Activated CD4-positive, alpha-beta T cell treated with anti-CD3 and anti-CD28 coated beads, Interleukin-2, amount 10 ng/mL, durations not matched to agents 7 days and 5 days (primary cell): ENCODE measurements at regions not wholly inside any gene's neighbourhood (a gene's known extent, or its start where the extent isn't known, plus 50 kb on each side); places are given as distances from the start of the nearest gene placed in this dataset.

ENCODE experiments used
- CTCF ChIA-PET: fragments of 350-600 bp; sonication (Branson Sonifier 250); formaldehyde crosslinking; loops from one replicate; lab custom pipeline; 2021; ENCODE audit warnings: antibody characterized with exemption; lab: Charles Lee
- POLR2A ChIA-PET: fragments of 350-600 bp; sonication (Branson Sonifier 250); formaldehyde crosslinking; loops from one replicate; lab custom pipeline; 2021; ENCODE audit warnings: antibody characterized with exemption; lab: Charles Lee
- DNase-seq: peaks from one replicate; pipeline ENCODE4 v3.0.0-alpha.2; 2020
- H3K27ac Mint-ChIP-seq: one replicate; pipeline ENCODE4 v1.8.0; 2021; ENCODE audit warnings: mild to moderate bottlenecking, moderate library complexity, mixed read lengths
- H3K27me3 Mint-ChIP-seq: one replicate; pipeline ENCODE4 v1.8.0; 2021; ENCODE audit warnings: mixed read lengths
- H3K36me3 Mint-ChIP-seq: one replicate; pipeline ENCODE4 v1.8.0; 2021; ENCODE audit warnings: low read depth, mixed read lengths
- H3K4me1 Mint-ChIP-seq: one replicate; pipeline ENCODE4 v1.8.0; 2021; ENCODE audit warnings: mixed read lengths
- H3K4me3 Mint-ChIP-seq: one replicate; pipeline ENCODE4 v1.8.0; 2021; ENCODE audit warnings: mild to moderate bottlenecking, moderate library complexity, mixed read lengths
- H3K9me3 Mint-ChIP-seq: one replicate; pipeline ENCODE4 v1.8.0; 2021; ENCODE audit warnings: mixed read lengths

DNA sequence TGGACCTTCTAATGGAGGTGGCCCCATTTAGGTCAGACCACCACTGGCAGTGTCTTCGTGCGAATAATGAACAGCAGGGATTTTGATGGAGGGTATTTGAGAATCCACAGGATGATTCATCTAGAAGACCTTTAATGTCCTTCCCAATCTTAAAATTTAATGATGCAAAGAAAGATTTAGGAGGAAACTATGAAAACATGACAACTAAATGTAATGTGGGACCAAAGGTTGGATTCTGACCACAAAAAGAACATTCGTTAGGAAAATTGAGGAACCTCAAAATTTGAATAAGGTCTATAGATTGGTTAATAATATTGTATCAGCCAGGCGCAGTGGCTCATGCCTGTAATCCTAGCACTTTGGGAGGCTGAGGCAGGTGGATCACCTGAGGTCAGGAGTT is 78.2 kb upstream of the TMPO start:
- ChIA-PET POLR2A (no interaction called here), CTCF (no interaction called here)
- Mint-ChIP-seq H3K9me3 (no peaks in the 10 kb centered on the region), H3K27ac (no peak overlapping the region), H3K36me3 (no peaks in the 10 kb centered on the region), H3K4me3 (no peak overlapping the region), H3K27me3 (peaks cover 51% of the 10 kb centered on the region), H3K4me1 (no peaks in the 10 kb centered on the region)
- DNase-seq = no peak

- no peaks in the 10 kb centered on the region for H3K4me1 Mint-ChIP-seq
- ChIA-PET CTCF (no interaction called here), POLR2A (no interaction called here)
- no peak for DNase-seq
- H3K27me3 Mint-ChIP-seq = peaks cover 51% of the 10 kb centered on the region
- H3K9me3 Mint-ChIP-seq = no peaks in the 10 kb centered on the region
- H3K4me3 Mint-ChIP-seq = no peak overlapping the region
- H3K36me3 Mint-ChIP-seq = no peaks in the 10 kb centered on the region
- no peak overlapping the region for H3K27ac Mint-ChIP-seq
Observed at GRCh38 chr12:98437806-98438595, 77.4 kb upstream of the TMPO start.

DNA sequence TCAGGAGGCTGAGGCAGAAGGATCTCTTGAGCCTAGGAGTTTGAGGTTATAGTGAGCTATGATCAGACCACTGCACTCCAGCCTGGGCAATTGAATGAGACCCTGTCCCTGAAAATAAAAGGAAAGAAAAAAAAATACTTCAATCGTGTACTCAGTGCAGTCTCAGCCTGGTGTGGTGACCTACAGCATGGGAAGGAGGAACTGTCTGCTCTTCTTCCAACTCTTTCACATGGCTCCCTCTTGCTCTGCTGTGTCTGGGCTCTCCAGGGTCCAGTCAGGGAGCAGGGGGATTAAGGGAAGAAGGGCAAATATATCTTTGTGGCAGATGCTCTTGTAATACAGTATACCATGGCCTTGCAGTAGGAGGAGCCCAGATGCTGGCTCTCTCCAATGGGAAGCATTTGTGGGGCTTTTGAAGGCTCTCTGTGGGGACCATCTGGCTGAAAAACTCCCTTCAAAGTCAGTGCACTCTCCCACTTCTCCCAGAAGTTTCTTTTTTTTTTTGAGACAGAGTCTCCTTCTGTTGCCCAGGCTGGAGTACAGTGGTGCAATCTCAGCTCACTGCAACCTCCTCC is 76.6 kb upstream of the TMPO start:
- Mint-ChIP-seq H3K36me3 (no peaks in the 10 kb centered on the region), H3K27ac (no peak overlapping the region), H3K9me3 (no peaks in the 10 kb centered on the region), H3K4me1 (no peaks in the 10 kb centered on the region), H3K27me3 (peaks cover 48% of the 10 kb centered on the region), H3K4me3 (no peak overlapping the region)
- POLR2A ChIA-PET = no interaction called here
- CTCF ChIA-PET = no interaction called here
- no peak for DNase-seq

- Mint-ChIP-seq H3K9me3 (no peaks in the 10 kb centered on the region), H3K27me3 (peaks cover 51% of the 10 kb centered on the region), H3K4me3 (no peak overlapping the region), H3K36me3 (no peaks in the 10 kb centered on the region), H3K27ac (no peak overlapping the region), H3K4me1 (no peaks in the 10 kb centered on the region)
- ChIA-PET POLR2A (no interaction called here), CTCF (interaction anchor here (0.5 kb wide), 1 partner anchor 57 kb away, joined by 3 read pairs; no protein-coding TSS in a partner anchor)
- no peak for DNase-seq
Observed at GRCh38 chr12:98439471-98439951, 75.9 kb upstream of the TMPO start.

GRCh38 chr12:98439981-98440581 is 75.3 kb upstream of the TMPO start:
- no peak overlapping the region for H3K27ac Mint-ChIP-seq
- no peaks in the 10 kb centered on the region for H3K9me3 Mint-ChIP-seq
- DNase-seq = no peak
- no peak overlapping the region for H3K4me3 Mint-ChIP-seq
- POLR2A ChIA-PET = no interaction called here
- peaks cover 46% of the 10 kb centered on the region for H3K27me3 Mint-ChIP-seq
- CTCF ChIA-PET = no interaction called here
- H3K4me1 Mint-ChIP-seq = no peaks in the 10 kb centered on the region
- H3K36me3 Mint-ChIP-seq = no peaks in the 10 kb centered on the region

DNA sequence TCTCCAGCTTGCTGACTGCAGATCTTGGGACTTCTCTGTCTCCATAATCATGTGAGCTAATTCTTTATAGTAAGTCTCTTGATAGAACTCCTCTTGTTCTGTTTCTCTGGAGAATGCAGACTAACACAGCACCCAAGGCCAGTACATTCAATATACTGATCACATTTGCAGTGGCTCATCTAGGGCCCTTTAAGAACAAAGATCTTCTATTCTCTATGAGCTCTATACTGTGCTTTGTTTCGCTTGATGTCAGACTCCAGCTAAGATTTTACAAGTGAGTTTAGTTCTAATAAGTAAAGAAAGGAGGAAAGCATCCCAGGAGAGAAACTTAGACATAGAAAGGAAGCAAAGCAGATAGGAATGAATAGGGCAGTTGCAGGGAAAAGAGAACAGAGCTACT is 69.3 kb upstream of the TMPO start:
- H3K36me3 Mint-ChIP-seq = no peaks in the 10 kb centered on the region
- POLR2A ChIA-PET = no interaction called here
- H3K27ac Mint-ChIP-seq = no peak overlapping the region
- CTCF ChIA-PET = no interaction called here
- H3K4me1 Mint-ChIP-seq = no peaks in the 10 kb centered on the region
- DNase-seq = no peak
- no peaks in the 10 kb centered on the region for H3K9me3 Mint-ChIP-seq
- H3K27me3 Mint-ChIP-seq = peaks cover 17% of the 10 kb centered on the region
- H3K4me3 Mint-ChIP-seq = no peak overlapping the region

DNA sequence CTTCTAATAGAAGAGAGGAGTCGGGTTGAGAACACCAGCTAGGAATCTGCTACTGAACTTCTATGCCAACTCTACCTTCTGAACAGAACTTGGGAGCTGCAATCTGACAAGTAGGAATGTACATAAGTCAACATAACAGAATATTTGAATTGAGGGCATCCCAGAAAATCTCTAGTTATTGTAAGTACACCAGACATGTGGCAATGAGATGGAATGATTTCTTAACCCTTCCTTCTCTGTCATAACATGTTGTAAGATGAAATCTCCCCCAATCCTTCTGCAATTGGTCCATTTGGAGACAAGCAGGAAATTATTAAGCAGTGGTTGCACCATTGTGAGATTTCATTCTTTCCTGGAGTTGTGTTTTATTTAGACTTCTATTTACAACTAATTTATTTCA is 68.7 kb upstream of the TMPO start:
- POLR2A ChIA-PET = no interaction called here
- no peaks in the 10 kb centered on the region for H3K4me1 Mint-ChIP-seq
- no peak overlapping the region for H3K27ac Mint-ChIP-seq
- DNase-seq = no peak
- CTCF ChIA-PET = no interaction called here
- H3K4me3 Mint-ChIP-seq = no peak overlapping the region
- peaks cover 15% of the 10 kb centered on the region for H3K27me3 Mint-ChIP-seq
- no peaks in the 10 kb centered on the region for H3K36me3 Mint-ChIP-seq
- H3K9me3 Mint-ChIP-seq = no peaks in the 10 kb centered on the region

DNA sequence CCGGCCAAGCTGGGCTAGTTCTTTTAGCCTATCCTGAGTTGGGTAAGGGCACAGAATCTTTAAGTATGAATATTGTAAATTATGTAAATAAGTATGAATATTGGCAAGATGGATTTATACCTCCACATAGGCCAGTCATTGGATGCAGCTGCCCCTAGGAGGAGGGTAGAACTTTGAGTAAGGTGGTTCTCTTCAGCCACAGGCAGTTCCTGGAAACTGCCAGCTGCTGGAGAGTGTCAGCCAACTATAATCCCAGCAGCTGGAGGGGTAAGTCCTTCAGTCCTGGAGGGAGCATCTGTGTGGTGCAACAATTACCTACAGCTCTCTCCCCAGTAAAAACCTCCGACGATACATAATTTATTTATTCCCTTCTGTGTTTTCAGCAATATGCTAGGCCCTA is 65.8 kb upstream of the TMPO start:
- ChIA-PET CTCF (no interaction called here), POLR2A (no interaction called here)
- no peaks in the 10 kb centered on the region for H3K36me3 Mint-ChIP-seq
- no peaks in the 10 kb centered on the region for H3K9me3 Mint-ChIP-seq
- no peak overlapping the region for H3K27ac Mint-ChIP-seq
- no peak overlapping the region for H3K4me3 Mint-ChIP-seq
- H3K4me1 Mint-ChIP-seq = no peaks in the 10 kb centered on the region
- DNase-seq = no peak
- peaks cover 15% of the 10 kb centered on the region for H3K27me3 Mint-ChIP-seq

DNA sequence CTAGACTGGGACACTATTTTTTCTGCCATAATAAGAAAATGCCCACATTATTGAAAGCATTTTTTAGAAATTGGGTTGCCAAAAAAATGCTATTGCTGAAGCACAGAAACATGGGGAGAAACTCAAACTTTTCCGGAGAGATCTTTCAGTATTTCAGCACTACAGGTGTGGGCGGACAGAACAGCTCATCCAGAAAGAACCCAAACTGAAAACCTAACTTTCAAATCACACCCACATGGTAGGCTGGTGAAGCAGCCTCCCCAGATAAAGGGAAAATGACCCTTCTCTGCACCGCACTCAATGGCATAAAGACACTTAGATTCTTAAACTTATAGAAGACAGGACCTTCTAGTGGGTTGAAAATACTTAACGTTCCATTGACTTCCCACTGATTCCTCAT is 62.3 kb upstream of the TMPO start:
- Mint-ChIP-seq H3K36me3 (peaks cover 2% of the 10 kb centered on the region), H3K4me3 (no peak overlapping the region), H3K27me3 (peaks cover 29% of the 10 kb centered on the region), H3K27ac (no peak overlapping the region), H3K4me1 (peaks cover 3% of the 10 kb centered on the region), H3K9me3 (no peaks in the 10 kb centered on the region)
- ChIA-PET POLR2A (no interaction called here), CTCF (interaction anchor here (0.9 kb wide), 1 partner anchor 38 kb away, joined by 5 read pairs; no protein-coding TSS in a partner anchor)
- no peak for DNase-seq

- ChIA-PET POLR2A (no interaction called here), CTCF (interaction anchor here (0.9 to 1.6 kb wide), 2 partner anchors 14 to 38 kb away, joined by 3 to 5 read pairs; no protein-coding TSS in a partner anchor)
- Mint-ChIP-seq H3K4me3 (no peak overlapping the region), H3K4me1 (peaks cover 3% of the 10 kb centered on the region), H3K27ac (no peak overlapping the region), H3K36me3 (peaks cover 2% of the 10 kb centered on the region), H3K27me3 (peaks cover 30% of the 10 kb centered on the region), H3K9me3 (no peaks in the 10 kb centered on the region)
- no peak for DNase-seq
Observed at GRCh38 chr12:98453492-98453891, 61.9 kb upstream of the TMPO start.

DNA sequence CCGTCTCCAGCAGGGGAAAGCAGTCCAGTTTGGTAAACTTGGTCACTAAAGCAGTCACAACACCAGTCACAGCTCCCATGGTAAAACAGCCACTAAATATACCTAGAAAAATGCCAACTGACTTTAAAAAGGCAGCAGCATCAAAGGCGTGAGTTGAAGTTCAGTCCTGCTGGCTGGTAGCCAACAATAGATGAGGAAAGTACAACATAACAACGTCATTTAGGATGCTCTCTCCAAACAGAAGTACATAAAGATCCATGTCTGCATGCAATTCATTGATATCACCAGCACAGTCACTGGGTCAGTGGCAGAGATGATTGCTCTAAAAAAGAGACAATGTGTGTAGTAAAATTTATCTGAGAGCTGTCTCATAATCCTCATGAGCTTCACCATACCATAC is 59.3 kb upstream of the TMPO start:
- H3K27ac Mint-ChIP-seq = no peak overlapping the region
- CTCF ChIA-PET = no interaction called here
- no peak overlapping the region for H3K4me3 Mint-ChIP-seq
- peaks cover 2% of the 10 kb centered on the region for H3K36me3 Mint-ChIP-seq
- no peaks in the 10 kb centered on the region for H3K9me3 Mint-ChIP-seq
- peaks cover 3% of the 10 kb centered on the region for H3K4me1 Mint-ChIP-seq
- POLR2A ChIA-PET = no interaction called here
- no peak for DNase-seq
- H3K27me3 Mint-ChIP-seq = peaks cover 30% of the 10 kb centered on the region

GRCh38 chr12:98456576-98457573 is 58.5 kb upstream of the TMPO start:
- Mint-ChIP-seq H3K27ac (no peak overlapping the region), H3K27me3 (peaks cover 30% of the 10 kb centered on the region), H3K9me3 (no peaks in the 10 kb centered on the region), H3K36me3 (peaks cover 2% of the 10 kb centered on the region), H3K4me3 (no peak overlapping the region), H3K4me1 (peaks cover 3% of the 10 kb centered on the region)
- ChIA-PET CTCF (no interaction called here), POLR2A (no interaction called here)
- no peak for DNase-seq
